Thyroid gland (tissue), 4 donors: ENCODE measurements at regions not wholly inside any gene's neighbourhood (a gene's known extent, or its start where the extent isn't known, plus 50 kb on each side); places are given as distances from the start of the nearest gene placed in this dataset.

Experiments used
- DNase-seq, 2 donors: peaks; one replicate each; pipeline ENCODE4 v3.0.0-alpha.2; 2019
- H3K27ac ChIP-seq, 3 donors: fragments of 200-600 bp; sonication (generic); 1 replicate in 2 of 3; 2 replicates in 1 of 3; pipeline ENCODE4 v1.5.1; 2016 to 2019; ENCODE audit warnings: mild to moderate bottlenecking in 1 of 3, moderate library complexity in 1 of 3
- H3K27me3 ChIP-seq: fragments of 200-600 bp; sonication (generic); one replicate; pipeline ENCODE4 v1.5.1; 2019
- H3K36me3 ChIP-seq, 2 donors: fragments of 200-600 bp; sonication (generic); one replicate each; pipeline ENCODE4 v1.5.1; 2016 to 2019
- H3K4me1 ChIP-seq, 2 donors: fragments of 200-600 bp; sonication (generic); one replicate each; pipeline ENCODE4 v1.5.1; 2017 to 2019
- H3K4me3 ChIP-seq, 3 donors: fragments of 200-600 bp; sonication (generic); replicated peaks in 1 of 3; 1 replicate in 2 of 3; 2 replicates in 1 of 3; pipeline ENCODE4 v1.5.1; 2016; ENCODE audit warnings: mild to moderate bottlenecking in 1 of 3
- H3K9me3 ChIP-seq: fragments of 200-600 bp; sonication (generic); one replicate; pipeline ENCODE4 v1.5.1; 2017
- CTCF ChIP-seq, 6 experiments: fragments of 200-600 bp in 3 of 6; fragments of 450-650 bp in 3 of 6; sonication (generic) in 3 of 6; IDR thresholded peaks; one replicate each; pipeline ENCODE4 v1.5.1; 2016 to 2019; ENCODE audit warnings: antibody characterized with exemption in 6 of 6, mild to moderate bottlenecking in 2 of 6, inconsistent platforms in 1 of 6, moderate library complexity in 1 of 6
- POLR2A ChIP-seq, 2 donors: fragments of 450-650 bp; IDR thresholded peaks; one replicate each; pipeline ENCODE4 v1.6.1; 2017; ENCODE audit warnings: antibody characterized with exemption in 2 of 2, mild to moderate bottlenecking in 2 of 2, moderate library complexity in 1 of 2
- WGBS, 2 donors: methylation state at CpG; one replicate each; pipeline ENCODE4 v1.1.5; 2017; 5-methylcytosine and 5-hydroxymethylcytosine counted together
- intact Hi-C: fragments of 100-400 bp; cut with DNase I; formaldehyde crosslinking; loops from one replicate; pipeline ENCODE4 v1.15.1; 2023

- TF ChIP-seq POLR2A (IDR thresholded peaks at IDR 0.05) (no peak), CTCF (IDR thresholded peaks at IDR 0.05) (no peak)
- Histone ChIP-seq H3K36me3 (no peaks in the 10 kb centered on the region), H3K9me3 (no peaks in the 10 kb centered on the region), H3K27ac (peak overlapping the region in 1 of 3 donors; percentile 48), H3K27me3 (no peaks in the 10 kb centered on the region), H3K4me1 (peaks cover 0 to 3% of the 10 kb centered on the region in 2 donors), H3K4me3 (no peak overlapping the region)
- intact Hi-C loops: loop anchor here (5.0 to 10.0 kb wide), 2 partner anchors 161 to 478 kb away; no protein-coding TSS in a partner anchor
- WGBS, 2 donors: 38 to 46% methylated on average over 12 of the region's 12 CpGs
- no peak for DNase-seq
Observed at GRCh38 chr6:138593124-138593877, 94.0 kb upstream of the NHSL1 start.

GRCh38 chr6:138593909-138594757, 94.8 kb upstream of the NHSL1 start:
- Histone ChIP-seq H3K36me3 (no peaks in the 10 kb centered on the region), H3K4me3 (no peak overlapping the region), H3K4me1 (peaks cover 0 to 3% of the 10 kb centered on the region in 2 donors), H3K27ac (peak overlapping the region in 1 of 3 donors; percentile 0), H3K9me3 (no peaks in the 10 kb centered on the region), H3K27me3 (no peaks in the 10 kb centered on the region)
- no peak for TF ChIP-seq CTCF (IDR thresholded peaks at IDR 0.05)
- TF ChIP-seq POLR2A (IDR thresholded peaks at IDR 0.05): no peak
- DNase-seq: no peak
- 69 to 78% methylated on average over 9 of the region's 9 CpGs for WGBS, 2 donors
- intact Hi-C loops: loop anchor here (5.0 to 10.0 kb wide), 2 partner anchors 162 to 479 kb away; no protein-coding TSS in a partner anchor

- no peaks in the 10 kb centered on the region for H3K9me3 ChIP-seq
- H3K27ac ChIP-seq: no peak overlapping the region
- no peaks in the 10 kb centered on the region for H3K27me3 ChIP-seq
- TF ChIP-seq POLR2A (IDR thresholded peaks at IDR 0.05) (no peak), CTCF (IDR thresholded peaks at IDR 0.05) (no peak)
- no peak overlapping the region for H3K4me3 ChIP-seq
- intact Hi-C loops: loop anchor here (5.0 to 10.0 kb wide), 2 partner anchors 162 to 480 kb away; no protein-coding TSS in a partner anchor
- WGBS, 2 donors: 85 to 88% methylated on average over 4 of the region's 4 CpGs
- DNase-seq: no peak
- H3K36me3 ChIP-seq: no peaks in the 10 kb centered on the region
- H3K4me1 ChIP-seq: peaks cover 0 to 3% of the 10 kb centered on the region in 2 donors
Observed at GRCh38 chr6:138594758-138595140, 95.5 kb upstream of the NHSL1 start.

GRCh38 chr6:138596126-138596525, 96.8 kb upstream of the NHSL1 start:
- H3K4me3 ChIP-seq: no peak overlapping the region
- H3K9me3 ChIP-seq: no peaks in the 10 kb centered on the region
- no peaks in the 10 kb centered on the region for H3K4me1 ChIP-seq
- no peak overlapping the region for H3K27ac ChIP-seq
- H3K27me3 ChIP-seq: no peaks in the 10 kb centered on the region
- no peak for DNase-seq
- WGBS, 2 donors: 72 to 82% methylated on average over 5 of the region's 5 CpGs
- H3K36me3 ChIP-seq: no peaks in the 10 kb centered on the region
- intact Hi-C loops: loop anchor here (10.0 kb wide), 1 partner anchor 481 kb away; no protein-coding TSS in a partner anchor
- TF ChIP-seq POLR2A (IDR thresholded peaks at IDR 0.05): no peak

GRCh38 chr6:138596591-138596990, 97.3 kb upstream of the NHSL1 start:
- Histone ChIP-seq H3K27me3 (no peaks in the 10 kb centered on the region), H3K4me3 (no peak overlapping the region), H3K27ac (no peak overlapping the region), H3K36me3 (no peaks in the 10 kb centered on the region), H3K4me1 (no peaks in the 10 kb centered on the region), H3K9me3 (no peaks in the 10 kb centered on the region)
- no peak for DNase-seq
- TF ChIP-seq CTCF (IDR thresholded peaks at IDR 0.05) (no peak), POLR2A (IDR thresholded peaks at IDR 0.05) (no peak)
- intact Hi-C loops: loop anchor here (10.0 kb wide), 1 partner anchor 482 kb away; no protein-coding TSS in a partner anchor
- 69 to 82% methylated on average over 11 of the region's 11 CpGs for WGBS, 2 donors
